Astrocyte (in vitro differentiated cells and primary cell): ENCODE measurements at regions not wholly inside any gene's neighbourhood (a gene's known extent, or its start where the extent isn't known, plus 50 kb on each side); places are given as distances from the start of the nearest gene placed in this dataset.

Source experiments
- DNase-seq: peaks from one replicate; pipeline ENCODE4 v3.0.0-alpha.2; 2010; ENCODE audit warnings: low read depth
- FAIRE-seq: peaks from 2 replicates; lab custom pipeline; 2011; peaks lifted over from hg19 to GRCh38; lab: Jason Lieb, UNC
- H2AFZ ChIP-seq: 2 replicates; pipeline ENCODE4 v1.6.0; 2012; ENCODE audit warnings: low read depth, low read length, inconsistent platforms
- H3K27ac ChIP-seq: 2 replicates; pipeline ENCODE4 v1.5.1; 2011; ENCODE audit warnings: low read depth, low read length, inconsistent platforms
- H3K27me3 ChIP-seq: 2 replicates; pipeline ENCODE4 v1.6.0; 2011; ENCODE audit warnings: low read length, inconsistent platforms; ENCODE audit not compliant: insufficient read depth
- H3K36me3 ChIP-seq: 2 replicates; pipeline ENCODE4 v1.5.1; 2011; ENCODE audit warnings: low read length, inconsistent platforms; ENCODE audit not compliant: insufficient read depth
- H3K4me1 ChIP-seq: 2 replicates; pipeline ENCODE4 v1.5.1; 2011; ENCODE audit warnings: low read length, inconsistent platforms; ENCODE audit not compliant: insufficient read depth
- H3K4me2 ChIP-seq: 2 replicates; pipeline ENCODE4 v1.6.0; 2012; ENCODE audit warnings: low read length, inconsistent platforms
- H3K4me3 ChIP-seq: 2 replicates; pipeline ENCODE4 v1.5.1; 2011; ENCODE audit warnings: low read depth, mild to moderate bottlenecking, low read length, inconsistent platforms; ENCODE audit not compliant: insufficient read depth
- H3K79me2 ChIP-seq: 2 replicates; pipeline ENCODE4 v1.6.0; 2012; ENCODE audit warnings: mild to moderate bottlenecking, low read length, inconsistent platforms; ENCODE audit not compliant: insufficient read depth
- H3K9ac ChIP-seq: 2 replicates; pipeline ENCODE4 v1.6.0; 2012; ENCODE audit warnings: mild to moderate bottlenecking, low read length, inconsistent platforms
- H3K9me3 ChIP-seq: 2 replicates; pipeline ENCODE4 v1.5.1; 2012; ENCODE audit warnings: low read depth, mild to moderate bottlenecking, low read length, inconsistent platforms; ENCODE audit not compliant: insufficient read depth
- H4K20me1 ChIP-seq: 2 replicates; pipeline ENCODE4 v1.6.0; 2012; ENCODE audit warnings: low read length, inconsistent platforms; ENCODE audit not compliant: insufficient read depth
- H3K27ac Mint-ChIP-seq: one replicate; pipeline ENCODE4 v1.8.0; 2021; ENCODE audit warnings: mild to moderate bottlenecking, mixed read lengths; ENCODE audit not compliant: unreplicated experiment
- H3K27me3 Mint-ChIP-seq: one replicate; pipeline ENCODE4 v1.8.0; 2021; ENCODE audit warnings: low read depth, mixed read lengths; ENCODE audit not compliant: unreplicated experiment
- H3K36me3 Mint-ChIP-seq: one replicate; pipeline ENCODE4 v1.8.0; 2021; ENCODE audit warnings: low read depth, mixed read lengths; ENCODE audit not compliant: unreplicated experiment
- H3K4me1 Mint-ChIP-seq: one replicate; pipeline ENCODE4 v1.8.0; 2021; ENCODE audit warnings: low read depth, mixed read lengths; ENCODE audit not compliant: unreplicated experiment
- H3K4me3 Mint-ChIP-seq: one replicate; pipeline ENCODE4 v1.8.0; 2021; ENCODE audit warnings: mild to moderate bottlenecking, moderate library complexity, mixed read lengths; ENCODE audit not compliant: unreplicated experiment
- H3K9me3 Mint-ChIP-seq: one replicate; pipeline ENCODE4 v1.8.0; 2021; ENCODE audit warnings: mild to moderate bottlenecking, mixed read lengths; ENCODE audit not compliant: unreplicated experiment
- CTCF ChIP-seq: IDR thresholded peaks from 2 replicates; pipeline ENCODE4 v1.5.1; 2011; ENCODE audit warnings: low read depth, mild to moderate bottlenecking, inconsistent platforms, low read length, moderate library complexity; ENCODE audit not compliant: insufficient read depth
- EZH2 ChIP-seq: IDR thresholded peaks from 2 replicates; pipeline ENCODE4 v1.6.1; 2012; ENCODE audit warnings: mild to moderate bottlenecking, low read length, inconsistent platforms; ENCODE audit not compliant: insufficient read depth

GRCh38 chr5:29508131-29508530 is 1685.4 kb upstream of the CDH6 start:
- Histone ChIP-seq H3K36me3 (no peaks in the 10 kb centered on the region), H3K79me2 (no peaks in the 10 kb centered on the region), H3K9me3 (no peaks in the 10 kb centered on the region), H3K4me2 (no peak overlapping the region), H3K4me3 (no peak overlapping the region), H3K27ac (no peak overlapping the region), H3K27me3 (no peaks in the 10 kb centered on the region), H3K9ac (no peak overlapping the region), H4K20me1 (no peaks in the 10 kb centered on the region), H2AFZ (no peak overlapping the region), H3K4me1 (no peaks in the 10 kb centered on the region)
- no peak for TF ChIP-seq EZH2
- TF ChIP-seq CTCF = no peak
- no peaks in the 10 kb centered on the region for H3K27me3 Mint-ChIP-seq
- no peaks in the 10 kb centered on the region for H3K36me3 Mint-ChIP-seq
- DNase-seq = no peak
- no peaks in the 10 kb centered on the region for H3K9me3 Mint-ChIP-seq
- no peak overlapping the region for H3K27ac Mint-ChIP-seq
- FAIRE-seq = no peak
- H3K4me1 Mint-ChIP-seq = no peaks in the 10 kb centered on the region
- H3K4me3 Mint-ChIP-seq = no peak overlapping the region

- no peaks in the 10 kb centered on the region for H3K27me3 Mint-ChIP-seq
- H3K36me3 Mint-ChIP-seq = no peaks in the 10 kb centered on the region
- TF ChIP-seq CTCF (no peak), EZH2 (no peak)
- no peak overlapping the region for H3K4me3 Mint-ChIP-seq
- FAIRE-seq (no peak), DNase-seq (no peak)
- Histone ChIP-seq H3K4me2 (no peak overlapping the region), H3K9ac (no peak overlapping the region), H3K36me3 (no peaks in the 10 kb centered on the region), H4K20me1 (no peaks in the 10 kb centered on the region), H3K27me3 (no peaks in the 10 kb centered on the region), H2AFZ (no peak overlapping the region), H3K4me3 (no peak overlapping the region), H3K9me3 (peaks cover under 1% of the 10 kb centered on the region), H3K27ac (no peak overlapping the region), H3K4me1 (no peaks in the 10 kb centered on the region), H3K79me2 (no peaks in the 10 kb centered on the region)
- peaks cover 2% of the 10 kb centered on the region for H3K9me3 Mint-ChIP-seq
- no peaks in the 10 kb centered on the region for H3K4me1 Mint-ChIP-seq
- no peak overlapping the region for H3K27ac Mint-ChIP-seq
Observed at GRCh38 chr5:29504411-29504810, 1689.1 kb upstream of the CDH6 start.

GRCh38 chr5:29498860-29499259 is 1694.6 kb upstream of the CDH6 start:
- Mint-ChIP-seq H3K27me3 (no peaks in the 10 kb centered on the region), H3K4me3 (no peak overlapping the region), H3K27ac (no peak overlapping the region), H3K36me3 (no peaks in the 10 kb centered on the region), H3K4me1 (no peaks in the 10 kb centered on the region), H3K9me3 (peaks cover 14% of the 10 kb centered on the region)
- no peaks in the 10 kb centered on the region for H3K4me1 ChIP-seq
- H3K9ac ChIP-seq = no peak overlapping the region
- DNase-seq (no peak), FAIRE-seq (no peak)
- H4K20me1 ChIP-seq = no peaks in the 10 kb centered on the region
- H3K79me2 ChIP-seq = no peaks in the 10 kb centered on the region
- no peak overlapping the region for H2AFZ ChIP-seq
- no peak overlapping the region for H3K4me3 ChIP-seq
- H3K9me3 ChIP-seq = peaks cover 13% of the 10 kb centered on the region
- no peaks in the 10 kb centered on the region for H3K36me3 ChIP-seq
- H3K27ac ChIP-seq = no peak overlapping the region
- TF ChIP-seq CTCF = no peak
- no peak for TF ChIP-seq EZH2
- H3K4me2 ChIP-seq = no peak overlapping the region
- no peaks in the 10 kb centered on the region for H3K27me3 ChIP-seq
